ENCODE measurements at regions not wholly inside any gene's neighbourhood (a gene's known extent, or its start where the extent isn't known, plus 50 kb on each side); places are given as distances from the start of the nearest gene placed in this dataset.

GRCh38 chr15:61798631-61799030 lies 261.6 kb downstream of the VPS13C start:
- DNase-seq, result no peak

GRCh38 chr15:61796056-61796455 lies 264.2 kb downstream of the VPS13C start:
- no peak for DNase-seq

GRCh38 chr15:61794881-61795280 lies 265.4 kb downstream of the VPS13C start:
- DNase-seq, result no peak

- DNase-seq, result no peak
Observed at GRCh38 chr15:61794276-61794675, 266.0 kb downstream of the VPS13C start.

GRCh38 chr15:61784734-61785133 lies 275.5 kb downstream of the VPS13C start:
- DNase-seq, result no peak

GRCh38 chr15:61780278-61780980 lies 279.8 kb downstream of the VPS13C start:
- DNase-seq, result no peak

GRCh38 chr15:61777689-61778088 lies 282.6 kb downstream of the VPS13C start:
- DNase-seq, result no peak

GRCh38 chr15:61769557-61769956 lies 290.7 kb downstream of the VPS13C start:
- no peak for DNase-seq

GRCh38 chr15:61768131-61768530 lies 292.1 kb downstream of the VPS13C start:
- DNase-seq, result no peak

- DNase-seq, result no peak
Observed at GRCh38 chr15:61764981-61765380, 295.3 kb downstream of the VPS13C start.

GRCh38 chr15:61764141-61764540 lies 296.1 kb downstream of the VPS13C start:
- DNase-seq, result no peak

GRCh38 chr15:61762676-61763075 lies 297.6 kb downstream of the VPS13C start:
- DNase-seq, result no peak

GRCh38 chr15:61759639-61760038 lies 300.6 kb downstream of the VPS13C start:
- no peak for DNase-seq

- DNase-seq, result no peak
Observed at GRCh38 chr15:61756071-61756820, 304.0 kb downstream of the VPS13C start.

GRCh38 chr15:61755467-61755866 lies 304.8 kb downstream of the VPS13C start:
- no peak for DNase-seq

- no peak for DNase-seq
Observed at GRCh38 chr15:61753018-61753710, 307.1 kb downstream of the VPS13C start.

GRCh38 chr15:61752001-61752400 lies 308.2 kb downstream of the VPS13C start:
- no peak for DNase-seq

- DNase-seq, result no peak
Observed at GRCh38 chr15:61750271-61751084, 309.8 kb downstream of the VPS13C start.

GRCh38 chr15:61749169-61749568 lies 311.1 kb downstream of the VPS13C start:
- DNase-seq, result no peak

GRCh38 chr15:61748529-61748928 lies 311.7 kb downstream of the VPS13C start:
- DNase-seq, result no peak

- no peak for DNase-seq
Observed at GRCh38 chr15:61746589-61746988, 313.7 kb downstream of the VPS13C start.

GRCh38 chr15:61743345-61743909 lies 316.8 kb downstream of the VPS13C start:
- DNase-seq, result no peak

GRCh38 chr15:61742591-61742990 lies 317.7 kb downstream of the VPS13C start:
- DNase-seq, result no peak

Data from kidney glomerular epithelial cell (primary cell).